ENCODE measurements at regions not wholly inside any gene's neighbourhood (a gene's known extent, or its start where the extent isn't known, plus 50 kb on each side); places are given as distances from the start of the nearest gene placed in this dataset.

- no peak for TF ChIP-seq POLR2A (IDR thresholded peaks at IDR 0.05)
- TF ChIP-seq CTCF (IDR thresholded peaks at IDR 0.05) = no peak
- Histone ChIP-seq H3K27ac (no peak overlapping the region), H3K27me3 (no peaks in the 10 kb centered on the region), H3K4me3 (no peak overlapping the region), H3K9me3 (no peaks in the 10 kb centered on the region), H3K4me1 (no peaks in the 10 kb centered on the region), H3K36me3 (no peaks in the 10 kb centered on the region)
- 82% methylated on average over 7 of the region's 7 CpGs for WGBS (ENCODE audit: insufficient coverage, low coverage, low lambda C conversion rate, missing lambda C conversion rate)
- ATAC-seq (no peak), DNase-seq (no peak)
- intact Hi-C loops (cut with DNase I) = no loop called here
These were observed 675.3 kb downstream of the INHBA start for GRCh38 chr7:41027428-41028115.

- no peaks in the 10 kb centered on the region for H3K36me3 ChIP-seq
- WGBS (ENCODE audit: insufficient coverage, low coverage, low lambda C conversion rate, missing lambda C conversion rate) = 78% methylated on average over 4 of the region's 4 CpGs
- intact Hi-C loops (cut with DNase I) = no loop called here
- no peak for ATAC-seq
- no peak overlapping the region for H3K4me3 ChIP-seq
- no peaks in the 10 kb centered on the region for H3K4me1 ChIP-seq
- H3K27me3 ChIP-seq = no peaks in the 10 kb centered on the region
- H3K9me3 ChIP-seq = no peaks in the 10 kb centered on the region
- no peak for DNase-seq
- H3K27ac ChIP-seq = no peak overlapping the region
- no peak for TF ChIP-seq CTCF (IDR thresholded peaks at IDR 0.05)
- no peak for TF ChIP-seq POLR2A (IDR thresholded peaks at IDR 0.05)
These were observed 678.8 kb downstream of the INHBA start for GRCh38 chr7:41024126-41024525.

GRCh38 chr7:41020056-41020455 lies 682.8 kb downstream of the INHBA start:
- H3K27me3 ChIP-seq = no peaks in the 10 kb centered on the region
- no peaks in the 10 kb centered on the region for H3K9me3 ChIP-seq
- TF ChIP-seq POLR2A (IDR thresholded peaks at IDR 0.05) = no peak
- TF ChIP-seq CTCF (IDR thresholded peaks at IDR 0.05) = no peak
- 71% methylated on average over 1 of the region's 1 CpG for WGBS (ENCODE audit: insufficient coverage, low coverage, low lambda C conversion rate, missing lambda C conversion rate)
- H3K36me3 ChIP-seq = no peaks in the 10 kb centered on the region
- H3K4me1 ChIP-seq = no peaks in the 10 kb centered on the region
- intact Hi-C loops (cut with DNase I) = no loop called here
- no peak for DNase-seq
- no peak for ATAC-seq
- H3K4me3 ChIP-seq = no peak overlapping the region
- H3K27ac ChIP-seq = no peak overlapping the region

GRCh38 chr7:41013117-41013516 lies 689.8 kb downstream of the INHBA start:
- 88% methylated on average over 5 of the region's 5 CpGs for WGBS (ENCODE audit: insufficient coverage, low coverage, low lambda C conversion rate, missing lambda C conversion rate)
- no peaks in the 10 kb centered on the region for H3K36me3 ChIP-seq
- no peak overlapping the region for H3K4me3 ChIP-seq
- no peaks in the 10 kb centered on the region for H3K4me1 ChIP-seq
- H3K27ac ChIP-seq = no peak overlapping the region
- DNase-seq (no peak), ATAC-seq (no peak)
- H3K9me3 ChIP-seq = no peaks in the 10 kb centered on the region
- no peak for TF ChIP-seq CTCF (IDR thresholded peaks at IDR 0.05)
- TF ChIP-seq POLR2A (IDR thresholded peaks at IDR 0.05) = no peak
- intact Hi-C loops (cut with DNase I) = no loop called here
- H3K27me3 ChIP-seq = no peaks in the 10 kb centered on the region

Data from right lobe of liver (tissue), 6 donors.